SK-N-SH (cell line): ENCODE measurements at regions not wholly inside any gene's neighbourhood (a gene's known extent, or its start where the extent isn't known, plus 50 kb on each side); places are given as distances from the start of the nearest gene placed in this dataset.
A peak's percentile ranks its signal among the peaks of the same experiment; 100 is the strongest.

Experiments
- CTCF ChIA-PET: fragments of 300-600, 350-600 bp; formaldehyde crosslinking; extraction: SDS; loops from one replicate; lab custom pipeline; 2021; lab: Yijun Ruan, JAX
- POLR2A ChIA-PET: fragments of 350-600 bp; sonication (Branson Sonifier 250); formaldehyde crosslinking; extraction: SDS; loops from one replicate; lab custom pipeline; 2020; ENCODE audit warnings: antibody characterized with exemption, inconsistent platforms; lab: Yijun Ruan, JAX
- DNase-seq: peaks from one replicate; pipeline ENCODE4 v3.0.0; 2012
- H2AFZ ChIP-seq: fragments of 200-600 bp; sonication (generic); 2 replicates; pipeline ENCODE4 v1.8.1; 2016; ENCODE audit warnings: antibody characterized with exemption, mild to moderate bottlenecking, low read depth
- H3F3A ChIP-seq: fragments of 200-600 bp; sonication (generic); replicated peaks from 2 replicates; pipeline ENCODE3; 2016; ENCODE audit warnings: antibody characterized with exemption, mild to moderate bottlenecking; ENCODE audit not compliant: insufficient read depth
- H3K27ac ChIP-seq, 2 experiments: fragments of 200-500 bp in 1 of 2; fragments of 200-600 bp in 1 of 2; sonication (Bioruptor generic) in 1 of 2; sonication (generic), shearing (Covaris generic) in 1 of 2; 2 replicates each; pipeline versions ENCODE4 v1.5.1 to v1.6.1; 2014 to 2016; ENCODE audit warnings: low read depth in 2 of 2, inconsistent platforms in 1 of 2, low read length in 1 of 2, mild to moderate bottlenecking in 1 of 2, mixed read lengths in 1 of 2
- H3K27me3 ChIP-seq: fragments of 200-600 bp; sonication (generic), shearing (Covaris generic); 2 replicates; pipeline ENCODE4 v1.6.1; 2016; ENCODE audit warnings: mixed run types; ENCODE audit not compliant: insufficient read depth
- H3K36me3 ChIP-seq, 2 experiments: fragments of 200-500 bp in 1 of 2; fragments of 200-600 bp in 1 of 2; sonication (Bioruptor generic) in 1 of 2; sonication (generic) in 1 of 2; replicated peaks in 1 of 2; 2 replicates each; pipeline versions ENCODE3 to v1.5.1; 2014 to 2016; ENCODE audit warnings: low read length in 1 of 2, mild to moderate bottlenecking in 1 of 2; ENCODE audit not compliant: insufficient read depth in 2 of 2, control insufficient read depth in 1 of 2
- H3K4me1 ChIP-seq, 2 experiments: fragments of 200-500 bp in 1 of 2; fragments of 200-600 bp in 1 of 2; sonication (Bioruptor generic) in 1 of 2; sonication (generic), shearing (Covaris generic) in 1 of 2; 2 replicates each; pipeline versions ENCODE4 v1.5.1 to v1.6.1; 2014 to 2016; ENCODE audit warnings: low read depth in 1 of 2, low read length in 1 of 2, mixed run types in 1 of 2; ENCODE audit not compliant: insufficient read depth in 2 of 2, control insufficient read depth in 1 of 2
- H3K4me2 ChIP-seq: fragments of 200-600 bp; sonication (generic), shearing (Covaris generic); 2 replicates; pipeline ENCODE4 v1.6.1; 2017; ENCODE audit warnings: mixed run types
- H3K4me3 ChIP-seq, 2 experiments: fragments of 200-500 bp in 1 of 2; fragments of 200-600 bp in 1 of 2; sonication (Bioruptor generic) in 1 of 2; sonication (generic), shearing (Covaris generic) in 1 of 2; 2 replicates each; pipeline versions ENCODE4 v1.5.1 to v1.8.1; 2014 to 2016; ENCODE audit warnings: low read depth in 2 of 2, inconsistent platforms in 1 of 2, low read length in 1 of 2, mild to moderate bottlenecking in 1 of 2, mixed read lengths in 1 of 2, moderate library complexity in 1 of 2
- H3K79me2 ChIP-seq: fragments of 200-600 bp; sonication (generic); 2 replicates; pipeline ENCODE4 v1.8.1; 2017; ENCODE audit warnings: mild to moderate bottlenecking; ENCODE audit not compliant: insufficient read depth
- H3K9ac ChIP-seq: fragments of 200-600 bp; sonication (generic); 2 replicates; pipeline ENCODE4 v1.6.1; 2017; ENCODE audit warnings: mixed run types
- H3K9me2 ChIP-seq: fragments of 200-600 bp; sonication (generic); 2 replicates; pipeline ENCODE4 v1.6.1; 2017; ENCODE audit warnings: mixed run types
- H3K9me3 ChIP-seq: fragments of 200-600 bp; sonication (generic); 2 replicates; pipeline ENCODE4 v1.6.1; 2017; ENCODE audit warnings: mixed run types, mild to moderate bottlenecking, moderate library complexity
- H4K20me1 ChIP-seq: fragments of 200-600 bp; sonication (generic); 2 replicates; pipeline ENCODE4 v1.6.1; 2017; ENCODE audit warnings: mild to moderate bottlenecking, mixed run types; ENCODE audit not compliant: insufficient read depth
- CHD2 ChIP-seq: fragments of 150-350 bp; IDR thresholded peaks from 2 replicates; pipeline ENCODE4 v1.6.1; 2018; ENCODE audit warnings: low read length; ENCODE audit not compliant: partially characterized antibody
- ELF1 ChIP-seq: IDR thresholded peaks from 2 replicates; pipeline ENCODE4 v1.4.0; 2012
- FOSL2 ChIP-seq: IDR thresholded peaks from 2 replicates; pipeline ENCODE4 v1.4.0; 2012; ENCODE audit warnings: low read depth, mild to moderate bottlenecking, moderate library complexity, borderline replicate concordance
- FOXJ3 ChIP-seq: sonication (generic); formaldehyde crosslinking; IDR thresholded peaks from 2 replicates; pipeline ENCODE4 v1.5.1; 2020; ENCODE audit warnings: mild to moderate bottlenecking, missing genetic modification reagents
- JUND ChIP-seq: IDR thresholded peaks from 2 replicates; pipeline ENCODE4 v1.4.0; 2012
- MEF2A ChIP-seq: IDR thresholded peaks from 2 replicates; pipeline ENCODE4 v1.4.0; 2012; ENCODE audit warnings: low read depth, borderline replicate concordance
- MXI1 ChIP-seq: IDR thresholded peaks from 2 replicates; pipeline ENCODE4 v1.6.1; 2012; ENCODE audit warnings: mild to moderate bottlenecking, low read depth, low read length, improper control_type of control experiment
- NFIC ChIP-seq: IDR thresholded peaks from 2 replicates; pipeline ENCODE4 v1.4.0; 2012; ENCODE audit warnings: borderline replicate concordance
- NRF1 ChIP-seq: IDR thresholded peaks from 2 replicates; pipeline ENCODE4 v1.6.1; 2012; ENCODE audit warnings: low read depth, mild to moderate bottlenecking, low read length
- POLR2AphosphoS5 ChIP-seq: IDR thresholded peaks from 2 replicates; pipeline ENCODE4 v1.6.1; 2012; ENCODE audit warnings: low read depth, low read length
- RAD21 ChIP-seq: IDR thresholded peaks from 2 replicates; pipeline ENCODE4 v1.6.1; 2012; ENCODE audit warnings: mild to moderate bottlenecking, low read length
- RCOR1 ChIP-seq: fragments of 150-350 bp; IDR thresholded peaks from 2 replicates; pipeline ENCODE4 v1.6.1; 2017; ENCODE audit warnings: antibody characterized with exemption, low read length
- RFX5 ChIP-seq: IDR thresholded peaks from 2 replicates; pipeline ENCODE4 v1.6.1; 2012; ENCODE audit warnings: mild to moderate bottlenecking, improper control_type of control experiment, low read length
- RXRA ChIP-seq: IDR thresholded peaks from 2 replicates; pipeline ENCODE4 v1.4.0; 2012; ENCODE audit warnings: low read depth, mild to moderate bottlenecking, borderline replicate concordance
- SMC3 ChIP-seq: IDR thresholded peaks from 2 replicates; pipeline ENCODE4 v1.6.1; 2012; ENCODE audit warnings: low read depth, low read length, improper control_type of control experiment
- TAF1 ChIP-seq: IDR thresholded peaks from 2 replicates; pipeline ENCODE4 v1.6.1; 2012; ENCODE audit warnings: low read depth, mild to moderate bottlenecking, low read length, moderate library complexity, borderline replicate concordance
- TCF12 ChIP-seq: IDR thresholded peaks from 2 replicates; pipeline ENCODE4 v1.4.0; 2012
- YY1 ChIP-seq: IDR thresholded peaks from 2 replicates; pipeline ENCODE4 v1.4.0; 2012; ENCODE audit warnings: low read depth, mild to moderate bottlenecking
- WGBS: methylation state at CpG from one replicate; pipeline ENCODE4 v1.1.6; 2017; ENCODE audit warnings: low lambda C conversion rate; 5-methylcytosine and 5-hydroxymethylcytosine counted together
- TF ChIP-seq, protein P1 (sequence below): fragments of 150-350 bp; IDR thresholded peaks from 2 replicates; pipeline ENCODE4 v1.6.1; 2016; ENCODE audit warnings: mild to moderate bottlenecking, low read depth, low read length
- TF ChIP-seq, protein P2 (sequence below): IDR thresholded peaks from 2 replicates; pipeline ENCODE4 v1.4.0; 2012; ENCODE audit warnings: low read depth, borderline replicate concordance
- TF ChIP-seq, protein P3 (sequence below): IDR thresholded peaks from 2 replicates; pipeline ENCODE4; 2012

- TF ChIP-seq POLR2AphosphoS5, result no peak
- TF ChIP-seq ELF1, result no peak
- TF ChIP-seq CHD2, result no peak
- no peak for TF ChIP-seq NRF1
- TF ChIP-seq SMC3, result no peak
Observed at GRCh38 chr7:46507560-46507959, 586.5 kb upstream of the IGFBP3 start (continued).

- DNase-seq, result no peak
- H3K9me2 ChIP-seq, result no peaks in the 10 kb centered on the region
- H3K9ac ChIP-seq, result no peak overlapping the region
- no peaks in the 10 kb centered on the region for H3K27me3 ChIP-seq
- POLR2A ChIA-PET, result no interaction called here
- no peaks in the 10 kb centered on the region for H3F3A ChIP-seq
- CTCF ChIA-PET, result no interaction called here
- H3K4me3 ChIP-seq, result no peak overlapping the region
- TF ChIP-seq, protein P1, sequence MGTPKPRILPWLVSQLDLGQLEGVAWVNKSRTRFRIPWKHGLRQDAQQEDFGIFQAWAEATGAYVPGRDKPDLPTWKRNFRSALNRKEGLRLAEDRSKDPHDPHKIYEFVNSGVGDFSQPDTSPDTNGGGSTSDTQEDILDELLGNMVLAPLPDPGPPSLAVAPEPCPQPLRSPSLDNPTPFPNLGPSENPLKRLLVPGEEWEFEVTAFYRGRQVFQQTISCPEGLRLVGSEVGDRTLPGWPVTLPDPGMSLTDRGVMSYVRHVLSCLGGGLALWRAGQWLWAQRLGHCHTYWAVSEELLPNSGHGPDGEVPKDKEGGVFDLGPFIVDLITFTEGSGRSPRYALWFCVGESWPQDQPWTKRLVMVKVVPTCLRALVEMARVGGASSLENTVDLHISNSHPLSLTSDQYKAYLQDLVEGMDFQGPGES, result no peak
- TF ChIP-seq NRF1, result no peak
- no peak for TF ChIP-seq RFX5
- TF ChIP-seq, protein P2, sequence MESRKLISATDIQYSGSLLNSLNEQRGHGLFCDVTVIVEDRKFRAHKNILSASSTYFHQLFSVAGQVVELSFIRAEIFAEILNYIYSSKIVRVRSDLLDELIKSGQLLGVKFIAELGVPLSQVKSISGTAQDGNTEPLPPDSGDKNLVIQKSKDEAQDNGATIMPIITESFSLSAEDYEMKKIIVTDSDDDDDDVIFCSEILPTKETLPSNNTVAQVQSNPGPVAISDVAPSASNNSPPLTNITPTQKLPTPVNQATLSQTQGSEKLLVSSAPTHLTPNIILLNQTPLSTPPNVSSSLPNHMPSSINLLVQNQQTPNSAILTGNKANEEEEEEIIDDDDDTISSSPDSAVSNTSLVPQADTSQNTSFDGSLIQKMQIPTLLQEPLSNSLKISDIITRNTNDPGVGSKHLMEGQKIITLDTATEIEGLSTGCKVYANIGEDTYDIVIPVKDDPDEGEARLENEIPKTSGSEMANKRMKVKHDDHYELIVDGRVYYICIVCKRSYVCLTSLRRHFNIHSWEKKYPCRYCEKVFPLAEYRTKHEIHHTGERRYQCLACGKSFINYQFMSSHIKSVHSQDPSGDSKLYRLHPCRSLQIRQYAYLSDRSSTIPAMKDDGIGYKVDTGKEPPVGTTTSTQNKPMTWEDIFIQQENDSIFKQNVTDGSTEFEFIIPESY, result no peak
- no peak for TF ChIP-seq MEF2A
- no peak for TF ChIP-seq YY1
- no peak for TF ChIP-seq FOSL2
- no peak for TF ChIP-seq RXRA
- TF ChIP-seq, all 33 proteins: peak for 0
- Histone ChIP-seq H2AFZ (no peak overlapping the region), H3K27ac (peak overlapping the region in 1 of 2 experiments; percentile 56; a peak in 2 of 4 replicates), H3K4me2 (no peak overlapping the region), H3K9me3 (0 out of 2 replicates have a peak, but pooled peaks cover 5% of the 10 kb centered on the region), H3K36me3 (no peaks in the 10 kb centered on the region), H3K4me1 (no peaks in the 10 kb centered on the region; a peak in 1 of 4 replicates), H3K79me2 (no peaks in the 10 kb centered on the region), H4K20me1 (no peaks in the 10 kb centered on the region)
- WGBS, result 26% methylated on average over 3 of the region's 3 CpGs
Observed at GRCh38 chr7:46494441-46494840, 573.4 kb upstream of the IGFBP3 start.

DNA sequence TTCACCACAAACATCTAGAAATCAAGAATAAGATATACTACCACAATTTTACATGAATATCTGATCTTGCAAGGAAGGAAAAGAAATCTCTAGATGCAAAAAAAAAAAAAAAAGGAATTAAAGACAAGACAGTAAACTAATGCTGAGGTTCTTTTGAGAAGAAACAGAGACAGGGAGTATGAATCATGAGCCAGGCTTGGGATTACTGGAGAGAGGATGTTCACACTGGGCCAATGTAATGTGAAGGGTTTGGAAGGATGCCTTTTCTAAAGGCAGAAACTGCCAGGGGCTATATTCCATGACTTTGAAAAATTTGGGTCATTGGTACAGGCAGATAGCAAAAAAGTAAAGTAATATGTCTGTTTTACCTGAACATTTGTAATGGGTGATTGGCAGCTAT, 573.0 kb upstream of the IGFBP3 start:
- H3K9me3 ChIP-seq, result 0 out of 2 replicates have a peak, but pooled peaks cover 5% of the 10 kb centered on the region
- no peak overlapping the region for H3K4me2 ChIP-seq
- no peaks in the 10 kb centered on the region for H3K27me3 ChIP-seq
- H2AFZ ChIP-seq, result no peak overlapping the region
- H4K20me1 ChIP-seq, result no peaks in the 10 kb centered on the region
- H3K4me3 ChIP-seq, result no peak overlapping the region
- no peak overlapping the region for H3K9ac ChIP-seq
- CTCF ChIA-PET, result interaction anchor here (0.9 kb wide), 1 partner anchor 10 kb away, joined by 4 read pairs; no protein-coding TSS in a partner anchor
- H3K79me2 ChIP-seq, result no peaks in the 10 kb centered on the region
- H3K9me2 ChIP-seq, result no peaks in the 10 kb centered on the region
- POLR2A ChIA-PET, result no interaction called here
- no peaks in the 10 kb centered on the region for H3K36me3 ChIP-seq
- DNase-seq, result no peak
- H3F3A ChIP-seq, result no peaks in the 10 kb centered on the region
- H3K4me1 ChIP-seq, result no peaks in the 10 kb centered on the region; a peak in 1 of 4 replicates
- H3K27ac ChIP-seq, result peak overlapping the region in 1 of 2 experiments; percentile 56; a peak in 1 of 4 replicates
- TF ChIP-seq RCOR1 (no peak), TAF1 (no peak), RAD21 (no peak), TCF12 (peak; percentile 91), POLR2AphosphoS5 (no peak), NFIC (peak; percentile 20; the same call in 1 of the 2 replicates), CHD2 (no peak), FOXJ3 (CRISPR knock-in tag) (no peak), FOSL2 (peak; percentile 45; the same call in 1 of the 2 replicates), RFX5 (no peak), MXI1 (no peak), MEF2A (no peak), JUND (peak; percentile 57)
- TF ChIP-seq, protein P1, result no peak
- TF ChIP-seq, protein P3, sequence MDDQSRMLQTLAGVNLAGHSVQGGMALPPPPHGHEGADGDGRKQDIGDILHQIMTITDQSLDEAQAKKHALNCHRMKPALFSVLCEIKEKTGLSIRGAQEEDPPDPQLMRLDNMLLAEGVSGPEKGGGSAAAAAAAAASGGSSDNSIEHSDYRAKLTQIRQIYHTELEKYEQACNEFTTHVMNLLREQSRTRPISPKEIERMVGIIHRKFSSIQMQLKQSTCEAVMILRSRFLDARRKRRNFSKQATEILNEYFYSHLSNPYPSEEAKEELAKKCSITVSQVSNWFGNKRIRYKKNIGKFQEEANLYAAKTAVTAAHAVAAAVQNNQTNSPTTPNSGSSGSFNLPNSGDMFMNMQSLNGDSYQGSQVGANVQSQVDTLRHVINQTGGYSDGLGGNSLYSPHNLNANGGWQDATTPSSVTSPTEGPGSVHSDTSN, result peak; percentile 78
